ENCODE measurements at regions not wholly inside any gene's neighbourhood (a gene's known extent, or its start where the extent isn't known, plus 50 kb on each side); places are given as distances from the start of the nearest gene placed in this dataset.
"Not testable (repeated sequence)": the region's sequence is repeated elsewhere in the genome, so short reads cannot be mapped to it uniquely, and the experiment has no call there.

DNA sequence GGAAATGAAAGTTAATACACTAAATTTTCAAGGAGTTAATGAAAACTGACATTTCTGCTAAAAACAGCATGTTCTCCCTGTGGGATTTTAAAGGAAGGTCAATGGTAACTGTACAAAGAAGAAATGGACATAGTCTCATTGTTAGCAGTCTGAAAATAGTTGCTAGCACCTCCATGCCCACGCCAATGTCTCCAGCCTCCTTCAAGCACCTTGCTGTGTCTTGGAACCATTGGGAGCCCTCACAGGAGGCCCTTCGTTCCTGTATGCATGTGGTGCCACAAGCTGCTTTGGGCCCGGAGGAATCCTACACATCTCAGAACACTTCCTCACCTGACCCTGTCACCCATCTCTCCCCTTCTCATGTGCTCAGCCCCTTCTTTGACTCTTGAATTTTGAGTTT, 2888.1 kb downstream of the RPIA start:
- DNase-seq (ENCODE audit: low spot score); in situ Hi-C loops (cut with MboI; ENCODE audit: low sequenced_read_pairs, unreplicated experiment): not testable (repeated sequence)

DNA sequence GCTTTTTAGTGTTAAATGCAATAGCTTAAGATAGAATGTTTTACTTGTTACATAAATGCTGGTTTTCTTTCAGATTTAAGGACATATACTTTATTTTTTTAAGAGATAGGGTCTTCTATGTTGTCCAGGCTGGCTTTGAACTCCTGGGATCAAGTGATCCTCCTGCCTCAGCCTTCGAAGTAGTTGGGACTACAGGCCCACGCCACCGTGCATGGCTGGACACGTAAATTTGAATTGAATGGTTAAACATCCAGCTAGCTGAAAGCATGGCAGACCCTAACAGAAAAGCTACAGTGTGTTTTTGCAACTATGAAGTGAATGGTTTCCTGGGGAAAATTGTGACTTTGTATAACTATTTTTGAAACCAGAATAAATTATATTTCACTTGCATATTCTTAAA, 2888.6 kb downstream of the RPIA start:
- DNase-seq (ENCODE audit: low spot score); in situ Hi-C loops (cut with MboI; ENCODE audit: low sequenced_read_pairs, unreplicated experiment): not testable (repeated sequence)

DNA sequence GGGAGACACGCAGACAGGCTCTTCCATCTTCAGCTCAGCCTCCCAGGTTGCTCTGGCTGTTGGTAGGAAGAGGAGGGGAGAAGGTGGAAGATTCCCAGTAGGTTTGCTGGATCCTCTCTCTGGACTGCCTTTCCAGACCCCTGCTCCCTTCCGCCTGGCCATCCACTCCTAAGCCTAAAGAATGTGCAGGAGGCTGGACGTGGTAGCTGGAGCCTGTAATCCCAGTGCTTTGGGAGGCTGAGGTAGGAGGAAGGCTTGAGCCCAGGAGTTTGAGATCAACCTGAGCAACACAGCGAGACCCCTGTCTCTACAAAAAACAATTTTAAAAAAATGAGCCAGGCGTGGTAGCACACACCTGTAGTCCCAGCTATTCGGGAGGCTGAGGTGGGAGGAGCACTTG, 2895.6 kb downstream of the RPIA start:
- in situ Hi-C loops (cut with MboI; ENCODE audit: low sequenced_read_pairs, unreplicated experiment); DNase-seq (ENCODE audit: low spot score): not testable (repeated sequence)

DNA sequence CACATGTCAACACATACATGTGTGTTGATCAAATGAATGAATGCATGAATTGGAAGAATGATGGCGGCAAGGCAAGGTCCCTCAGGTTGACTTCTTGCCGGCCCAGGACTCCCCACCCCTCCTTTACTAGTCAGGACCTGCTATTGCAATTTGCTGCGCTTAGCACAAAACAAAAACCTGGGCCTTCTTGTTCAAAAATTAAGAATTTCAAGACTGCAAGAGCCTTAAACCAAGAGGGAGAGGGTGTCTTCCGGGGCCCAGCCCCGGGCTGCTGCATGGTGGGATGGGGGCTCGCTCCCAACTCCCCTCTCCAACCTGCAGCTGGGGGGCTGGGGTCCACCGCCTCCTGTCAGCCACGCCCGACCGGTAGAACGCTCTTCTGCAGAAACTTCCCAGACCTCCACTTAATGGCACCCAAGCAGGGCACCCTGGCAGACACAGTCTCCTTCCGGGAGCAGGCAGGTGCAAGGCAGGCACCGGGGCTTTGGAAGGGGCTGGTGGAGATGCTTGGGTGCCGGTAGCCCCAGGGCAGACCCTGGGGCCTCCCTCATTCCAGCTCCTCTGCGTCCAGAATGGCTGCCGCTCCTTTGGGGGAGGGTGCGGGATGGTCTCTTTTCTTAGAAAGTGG, 2896.5 kb downstream of the RPIA start:
- in situ Hi-C loops (cut with MboI; ENCODE audit: low sequenced_read_pairs, unreplicated experiment) = not testable (repeated sequence)

DNA sequence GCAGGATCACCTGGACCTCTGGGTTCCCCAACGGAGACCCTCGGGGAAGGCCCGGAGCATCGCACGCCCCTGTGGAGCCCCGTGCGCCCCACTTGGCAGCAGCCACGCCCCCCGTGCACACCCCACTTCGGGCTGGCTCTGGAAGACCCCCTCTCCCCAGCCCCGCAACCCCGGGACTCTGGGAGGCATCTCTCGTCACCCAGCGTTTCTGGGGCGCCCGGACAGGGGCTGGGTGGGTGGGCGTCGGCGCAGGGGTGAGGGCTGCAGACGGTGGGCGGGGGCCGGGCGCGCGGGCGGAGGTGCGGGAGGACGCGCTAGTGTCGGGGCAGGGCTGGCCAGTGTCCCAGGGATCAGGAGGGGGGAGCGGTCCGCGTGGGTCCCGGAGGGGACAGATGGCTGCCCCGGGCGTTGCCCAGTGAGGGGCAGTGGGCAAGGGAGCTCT, 2897.3 kb downstream of the RPIA start:
- peak; percentile 4 for DNase-seq (ENCODE audit: low spot score)

More for the DNA sequence above, 2896.5 kb downstream of the RPIA start:
- DNase-seq (ENCODE audit: low spot score) = peak; percentile 4

DNA sequence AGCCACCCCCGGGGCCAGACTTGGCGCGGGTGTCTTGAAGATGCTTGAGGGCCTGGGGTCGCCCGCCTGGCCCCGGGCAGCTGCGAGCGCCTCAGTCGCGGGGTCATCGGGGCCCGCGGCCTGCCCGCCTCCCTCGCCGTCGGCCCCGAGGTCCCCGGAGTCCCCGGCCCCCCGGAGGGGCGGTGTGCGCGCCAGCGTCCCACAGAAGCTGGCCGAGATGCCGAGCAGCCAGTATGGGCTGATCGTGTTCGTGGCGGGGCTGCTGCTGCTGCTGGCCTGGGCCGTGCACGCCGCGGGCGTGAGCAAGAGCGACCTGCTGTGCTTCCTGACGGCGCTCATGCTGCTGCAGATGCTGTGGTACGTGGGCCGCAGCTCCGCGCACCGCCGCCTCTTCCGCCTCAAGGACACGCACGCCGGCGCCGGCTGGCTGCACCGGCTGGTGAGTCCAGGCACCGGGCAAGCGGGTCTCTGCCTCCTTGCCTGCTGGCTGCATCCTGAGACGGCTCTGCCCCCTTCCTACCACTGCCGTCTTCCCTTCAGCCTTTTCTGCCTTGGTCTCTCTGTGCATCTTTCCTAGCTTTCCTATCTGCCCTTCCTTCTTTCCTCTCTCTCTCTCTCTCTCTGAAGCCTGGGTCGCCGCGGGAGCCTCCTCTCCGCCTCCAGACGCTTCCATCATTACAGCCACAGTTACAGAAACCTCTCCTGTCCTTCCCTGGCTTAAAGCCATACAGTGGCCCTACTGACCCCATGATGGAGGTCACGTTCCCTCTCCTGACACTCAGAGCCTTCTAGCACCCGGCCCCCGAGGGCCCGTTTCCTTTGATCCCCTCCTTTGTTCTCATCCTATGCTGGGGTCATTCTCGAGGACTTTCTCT, 2898.2 kb downstream of the RPIA start:
- in situ Hi-C loops (cut with MboI; ENCODE audit: low sequenced_read_pairs, unreplicated experiment); DNase-seq (ENCODE audit: low spot score): not testable (repeated sequence)

More for the DNA sequence above, 2897.3 kb downstream of the RPIA start:
- in situ Hi-C loops (cut with MboI; ENCODE audit: low sequenced_read_pairs, unreplicated experiment) = not testable (repeated sequence)

DNA sequence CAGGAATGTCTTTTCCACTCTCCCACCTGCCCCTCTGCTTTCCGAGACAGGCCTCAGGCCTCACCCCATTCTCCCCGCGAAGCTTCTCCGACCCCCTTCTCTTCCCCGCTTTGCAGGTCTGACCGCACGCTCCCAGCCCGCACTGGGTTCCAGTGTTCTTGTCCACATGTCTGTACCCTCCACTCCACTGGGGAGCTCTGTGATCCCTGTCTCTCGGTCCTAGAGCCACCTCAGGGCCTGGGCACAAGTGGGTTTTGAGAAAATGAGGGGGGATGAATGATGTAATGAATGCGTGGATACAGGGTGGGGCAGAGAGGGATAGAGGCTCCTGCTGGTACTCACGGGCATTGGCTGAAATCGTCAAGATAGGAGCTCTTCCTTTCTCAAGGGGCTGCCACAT, 2898.9 kb downstream of the RPIA start:
- in situ Hi-C loops (cut with MboI; ENCODE audit: low sequenced_read_pairs, unreplicated experiment) = not testable (repeated sequence)
- peak; percentile 1 for DNase-seq (ENCODE audit: low spot score)

DNA sequence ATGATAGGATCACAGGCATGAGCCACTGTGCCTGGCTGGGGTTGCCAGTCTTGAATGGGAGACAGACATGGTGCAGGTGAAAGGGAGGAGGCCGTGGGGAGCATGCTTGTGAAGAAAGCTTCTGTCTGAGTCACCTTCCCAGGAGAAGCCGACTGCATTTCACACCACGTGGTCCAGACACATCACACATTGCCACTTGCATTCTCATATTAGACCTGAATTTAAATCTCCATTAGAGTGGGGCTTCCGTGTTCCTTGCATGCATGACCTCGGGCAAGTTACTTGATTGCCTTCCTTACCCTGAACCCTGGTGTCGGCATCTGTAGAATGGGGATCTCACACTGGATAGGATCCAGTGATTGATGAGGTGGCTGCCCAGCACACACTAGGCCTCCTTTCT, 2899.6 kb downstream of the RPIA start:
- in situ Hi-C loops (cut with MboI; ENCODE audit: low sequenced_read_pairs, unreplicated experiment); DNase-seq (ENCODE audit: low spot score): not testable (repeated sequence)

DNA sequence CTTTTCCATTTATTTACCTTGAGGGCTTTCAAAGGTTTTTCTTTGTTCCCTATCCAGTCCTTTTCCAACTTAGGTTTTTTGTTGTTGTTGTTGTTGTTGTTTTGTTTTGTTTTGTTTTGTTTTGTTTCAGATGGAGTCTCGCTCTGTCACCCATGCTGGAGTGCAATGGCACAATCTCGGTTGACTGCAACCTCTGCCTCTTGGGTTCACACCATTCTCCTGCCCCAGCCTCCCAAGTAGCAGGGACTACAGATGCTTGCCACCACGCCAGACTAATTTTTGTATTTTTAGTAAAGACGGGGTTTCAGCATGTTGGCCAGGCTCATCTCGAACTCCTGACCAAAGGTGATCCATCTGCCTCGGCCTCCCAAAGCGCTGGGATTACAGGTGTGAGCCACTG, 2906.0 kb downstream of the RPIA start:
- in situ Hi-C loops (cut with MboI; ENCODE audit: low sequenced_read_pairs, unreplicated experiment); DNase-seq (ENCODE audit: low spot score): not testable (repeated sequence)

DNA sequence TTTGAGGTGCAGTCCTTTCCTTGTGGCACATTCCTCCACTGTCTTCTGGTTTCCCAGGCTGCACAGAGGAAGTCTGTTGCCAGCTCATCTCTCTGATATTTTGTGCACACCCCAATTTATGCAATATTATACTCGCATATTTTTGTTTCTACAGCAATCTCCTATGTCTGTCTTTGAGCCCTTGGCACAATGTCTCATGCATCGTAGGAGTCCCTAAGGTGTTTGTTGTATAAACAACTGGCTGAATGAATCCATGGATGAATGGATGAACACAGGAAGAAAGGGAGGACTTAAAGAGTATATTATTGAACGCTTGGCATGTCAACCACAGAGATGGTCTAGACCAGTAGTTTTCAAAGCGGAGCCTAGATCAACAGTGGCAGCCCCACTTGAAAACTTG, 2907.0 kb downstream of the RPIA start:
- in situ Hi-C loops (cut with MboI; ENCODE audit: low sequenced_read_pairs, unreplicated experiment); DNase-seq (ENCODE audit: low spot score): not testable (repeated sequence)

DNA sequence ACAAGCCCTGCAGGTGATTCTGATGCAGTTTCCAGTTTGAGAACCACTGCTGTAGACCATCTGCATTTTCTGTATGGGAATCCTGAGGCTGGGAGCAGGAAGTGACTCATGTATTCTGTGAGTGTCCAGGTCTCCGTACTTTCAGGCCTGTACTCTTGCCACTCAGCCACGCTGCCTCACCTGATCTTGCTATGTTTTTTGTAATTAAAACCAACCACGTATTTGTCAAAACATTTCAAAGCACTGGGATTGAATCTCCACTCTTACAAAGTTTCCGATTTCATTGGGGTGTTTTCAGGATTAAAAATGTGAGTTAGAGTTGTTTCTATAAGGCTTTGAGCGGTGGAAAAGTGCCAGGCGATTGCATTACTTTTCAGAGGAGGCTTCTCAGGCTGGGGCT, 2907.5 kb downstream of the RPIA start:
- in situ Hi-C loops (cut with MboI; ENCODE audit: low sequenced_read_pairs, unreplicated experiment) = not testable (repeated sequence)

DNA sequence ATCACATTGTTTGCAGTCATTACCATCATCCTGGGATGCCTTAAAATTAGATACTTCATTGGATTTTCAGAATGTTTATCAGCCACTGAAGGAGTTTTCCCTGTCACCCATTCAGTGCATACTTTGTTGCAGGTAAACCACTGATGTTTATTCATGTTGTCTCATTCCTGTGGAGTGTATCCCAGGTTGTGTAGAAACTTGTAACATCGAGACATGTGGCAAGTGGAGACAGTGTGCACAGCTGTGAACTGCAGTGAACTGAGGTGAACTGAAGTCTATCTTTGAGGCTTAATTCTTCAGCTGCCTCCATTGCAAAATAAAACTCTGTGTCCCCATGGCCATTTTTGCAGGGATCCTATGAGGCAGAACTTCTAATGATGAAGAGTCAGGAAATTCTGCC, 2911.4 kb downstream of the RPIA start:
- DNase-seq (ENCODE audit: low spot score); in situ Hi-C loops (cut with MboI; ENCODE audit: low sequenced_read_pairs, unreplicated experiment): not testable (repeated sequence)

More for the DNA sequence above, 2907.5 kb downstream of the RPIA start:
- DNase-seq (ENCODE audit: low spot score) = not testable (repeated sequence)

DNA sequence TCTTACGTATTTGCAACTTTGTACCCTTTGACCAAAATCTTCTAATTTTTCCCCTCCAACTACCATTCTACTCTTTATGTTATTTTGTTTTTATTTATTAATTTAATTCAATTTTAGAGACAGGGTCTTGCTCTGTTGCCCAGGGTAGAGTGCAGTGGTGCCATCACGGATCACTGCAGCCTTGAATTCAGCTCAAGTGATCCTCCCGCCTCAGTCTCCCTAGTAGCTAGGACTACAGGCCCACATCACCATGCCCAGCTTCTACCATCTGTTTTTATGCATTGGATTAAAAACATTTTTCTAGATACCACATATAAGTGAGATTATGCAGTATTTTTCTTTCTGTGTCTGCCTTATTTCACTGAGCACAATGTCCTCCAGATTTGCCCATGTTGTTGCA, 2912.5 kb downstream of the RPIA start:
- DNase-seq (ENCODE audit: low spot score); in situ Hi-C loops (cut with MboI; ENCODE audit: low sequenced_read_pairs, unreplicated experiment): not testable (repeated sequence)

DNA sequence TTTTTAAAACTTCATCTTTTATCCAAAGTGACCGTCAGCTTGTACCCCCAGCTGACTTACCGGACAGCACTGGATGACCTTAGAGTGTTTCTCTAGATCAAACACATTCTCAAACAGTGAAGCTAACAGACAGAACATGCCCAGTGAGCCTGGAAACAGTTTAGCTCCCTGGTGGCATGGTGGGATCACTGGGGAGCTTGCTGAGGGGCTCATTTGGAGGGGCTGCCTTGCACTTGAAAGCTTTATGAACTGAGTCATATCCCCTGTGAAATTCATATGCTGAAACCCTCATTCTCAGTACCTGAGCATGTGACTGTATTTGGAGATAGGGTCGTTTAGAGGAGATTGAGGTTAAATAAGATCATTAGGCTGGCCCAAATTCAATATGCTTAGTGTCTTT, 2913.2 kb downstream of the RPIA start:
- in situ Hi-C loops (cut with MboI; ENCODE audit: low sequenced_read_pairs, unreplicated experiment) = not testable (repeated sequence)

DNA sequence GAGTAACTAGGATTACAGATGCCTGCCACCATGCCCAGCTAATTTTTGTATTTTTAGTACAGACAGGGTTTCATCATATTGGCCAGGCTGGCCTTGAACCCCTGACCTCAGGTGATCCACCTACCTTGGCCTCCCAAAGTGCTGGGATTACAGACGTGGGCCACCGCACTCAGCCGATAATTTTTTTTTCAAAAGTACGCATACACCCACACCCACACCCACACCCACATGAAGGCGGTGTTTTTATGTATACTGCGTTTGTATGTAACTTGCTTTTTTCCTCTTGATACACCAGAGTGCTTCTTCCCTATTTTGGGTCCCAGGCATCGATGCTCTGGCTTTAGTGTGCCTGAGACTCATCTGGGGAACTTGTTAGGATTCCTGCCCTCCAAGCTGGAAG, 2932.3 kb downstream of the RPIA start:
- DNase-seq (ENCODE audit: low spot score); in situ Hi-C loops (cut with MboI; ENCODE audit: low sequenced_read_pairs, unreplicated experiment): not testable (repeated sequence)

More for the DNA sequence above, 2913.2 kb downstream of the RPIA start:
- not testable (repeated sequence) for DNase-seq (ENCODE audit: low spot score)

DNA sequence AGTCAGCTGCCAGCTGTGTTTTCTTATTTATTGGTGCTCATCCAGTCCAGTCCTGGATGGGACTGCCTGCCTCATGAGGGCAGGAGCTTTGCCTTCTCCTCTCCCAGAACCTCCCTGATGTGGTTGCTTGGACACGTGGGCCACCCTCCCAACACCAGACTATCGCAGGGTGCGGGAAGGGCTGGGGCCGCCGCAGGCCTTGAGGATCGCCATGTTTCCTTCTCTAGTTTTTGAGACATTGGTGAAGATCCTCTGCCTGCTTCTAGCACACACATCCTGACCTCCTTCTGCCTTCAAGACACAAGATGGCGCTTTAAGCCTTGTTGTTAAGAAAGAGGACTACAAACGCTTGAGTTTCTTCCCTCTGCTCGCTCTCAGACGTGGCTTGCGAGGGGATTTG, 2937.0 kb downstream of the RPIA start:
- in situ Hi-C loops (cut with MboI; ENCODE audit: low sequenced_read_pairs, unreplicated experiment); DNase-seq (ENCODE audit: low spot score): not testable (repeated sequence)

DNA sequence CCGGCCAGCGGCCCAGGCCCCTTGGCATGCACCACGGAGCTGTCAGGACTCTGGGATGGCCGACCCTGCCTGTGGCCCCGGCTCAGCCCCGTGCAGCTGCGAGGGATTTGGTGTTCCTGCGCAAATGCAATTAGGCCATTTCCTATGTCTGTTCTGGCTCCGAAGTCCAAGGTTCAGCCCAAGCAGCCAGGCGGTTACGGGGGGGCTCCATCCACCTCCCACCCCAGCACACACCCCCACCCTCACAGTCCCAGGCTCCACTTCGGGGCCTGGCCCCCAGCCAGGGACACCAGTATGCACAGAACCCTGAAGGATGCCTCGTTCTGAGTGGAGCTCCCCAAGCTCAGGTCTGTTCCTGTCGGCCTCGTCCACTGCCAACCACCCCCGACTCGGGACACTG, 2965.7 kb downstream of the RPIA start:
- not testable (repeated sequence) for DNase-seq (ENCODE audit: low spot score)

DNA sequence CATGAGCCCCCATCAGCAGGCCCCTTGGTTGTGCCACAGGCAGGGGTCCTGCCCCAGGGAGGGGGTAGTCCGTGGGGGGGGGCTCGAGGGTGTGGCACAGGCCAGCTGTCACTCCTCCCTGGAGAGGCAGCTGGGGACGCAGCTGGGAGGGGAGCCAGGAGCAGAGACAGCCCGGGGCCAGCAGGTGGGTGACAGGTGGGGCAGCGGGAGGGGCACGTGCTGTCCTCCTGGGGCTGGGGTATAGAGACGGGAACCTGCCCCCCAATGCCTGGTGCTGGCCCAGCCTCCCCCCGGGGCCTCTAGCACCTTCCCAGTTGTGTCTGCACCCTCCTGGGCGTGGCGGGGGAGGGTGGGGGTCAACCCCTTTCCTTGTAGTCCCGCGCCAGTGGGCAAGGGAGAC, 2966.9 kb downstream of the RPIA start:
- DNase-seq (ENCODE audit: low spot score); in situ Hi-C loops (cut with MboI; ENCODE audit: low sequenced_read_pairs, unreplicated experiment): not testable (repeated sequence)

More for the DNA sequence above, 2965.7 kb downstream of the RPIA start:
- in situ Hi-C loops (cut with MboI; ENCODE audit: low sequenced_read_pairs, unreplicated experiment) = not testable (repeated sequence)

DNA sequence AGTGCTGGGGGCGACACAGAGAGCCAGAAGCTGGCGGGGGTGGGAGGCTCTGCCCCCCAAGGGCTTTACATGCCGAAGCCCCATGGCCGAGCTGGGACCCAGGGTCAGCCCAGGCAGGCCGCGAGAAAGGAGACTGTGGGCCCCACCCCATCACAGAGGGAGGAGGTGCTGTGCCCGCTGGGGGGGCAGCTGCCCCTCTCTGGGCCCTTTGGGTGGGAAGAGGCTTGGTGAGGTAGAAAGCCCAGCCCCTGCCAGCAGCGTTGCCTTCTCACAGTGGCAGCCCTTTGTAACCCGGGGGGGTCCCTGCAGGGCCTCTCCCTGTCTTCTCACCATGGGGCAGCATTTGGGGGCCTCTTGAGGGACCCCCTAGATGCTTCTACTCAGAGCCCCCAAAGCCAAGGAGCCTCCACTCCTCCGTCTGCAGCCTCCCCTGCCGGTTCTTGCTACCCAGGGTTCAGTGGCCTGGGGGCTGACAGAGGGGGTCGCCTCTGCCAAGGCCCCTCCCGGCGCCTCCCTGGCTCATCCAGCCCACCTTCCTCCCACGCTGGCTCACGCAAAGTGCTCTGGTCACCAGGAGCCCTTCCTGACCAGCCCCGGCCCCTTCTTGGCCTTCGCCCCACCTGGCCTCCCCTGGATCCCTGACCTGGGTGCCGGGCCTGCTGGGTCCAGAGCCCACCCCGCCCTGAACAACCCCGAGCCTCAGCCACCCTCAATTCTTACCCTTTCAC, 2967.9 kb downstream of the RPIA start:
- in situ Hi-C loops (cut with MboI; ENCODE audit: low sequenced_read_pairs, unreplicated experiment); DNase-seq (ENCODE audit: low spot score): not testable (repeated sequence)

Data from GM13976 (cell line).